HG03175 (cell line): ENCODE measurements at regions not wholly inside any gene's neighbourhood (a gene's known extent, or its start where the extent isn't known, plus 50 kb on each side); places are given as distances from the start of the nearest gene placed in this dataset.
A peak's percentile ranks its signal among the peaks of the same experiment; 100 is the strongest.

Experiments used
- ATAC-seq: cut with Tn5 transposase; IDR thresholded peaks from one replicate; pipeline ENCODE4 v1.9.1; 2021; ENCODE audit warnings: mild to moderate bottlenecking, moderate library complexity; ENCODE audit not compliant: unreplicated experiment

DNA sequence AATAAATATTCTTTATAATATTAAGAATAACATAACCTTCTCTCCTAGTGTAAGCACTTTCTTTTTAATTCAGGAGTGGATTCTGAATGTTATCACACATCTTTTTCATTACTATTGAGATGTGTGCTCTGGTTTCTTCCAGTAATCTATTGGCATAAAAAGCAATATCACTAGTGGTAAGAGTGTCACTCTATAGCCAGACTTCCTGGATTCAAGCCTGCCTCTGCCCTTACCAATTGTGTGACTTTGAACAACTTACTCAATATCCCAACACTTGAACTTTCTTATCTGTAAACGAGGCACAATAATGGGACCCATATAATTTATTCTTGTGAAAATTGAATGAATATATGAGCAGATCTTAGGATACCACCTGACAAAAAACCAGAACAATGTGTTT is 71.0 kb downstream of the SEM1 start:
- ATAC-seq, result no peak

DNA sequence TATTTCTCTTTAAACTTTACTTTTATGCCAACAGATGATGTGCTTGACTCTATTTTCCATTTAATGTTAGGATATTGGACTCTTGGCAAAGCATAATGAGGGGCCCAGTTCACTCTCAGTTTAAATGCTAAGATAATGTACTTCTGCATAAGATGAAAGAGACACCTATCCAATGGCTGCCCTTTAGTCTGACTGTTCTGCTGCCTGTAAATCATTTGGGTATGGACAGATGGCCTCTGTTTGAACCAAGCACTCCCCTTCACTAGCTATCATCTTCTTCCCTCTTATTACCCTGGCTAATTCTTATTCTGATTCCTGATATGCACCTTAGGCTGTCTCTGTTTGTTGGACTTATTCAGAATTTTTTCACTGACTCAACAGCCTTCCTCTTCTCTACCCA is 72.1 kb downstream of the SEM1 start:
- ATAC-seq, result no peak

DNA sequence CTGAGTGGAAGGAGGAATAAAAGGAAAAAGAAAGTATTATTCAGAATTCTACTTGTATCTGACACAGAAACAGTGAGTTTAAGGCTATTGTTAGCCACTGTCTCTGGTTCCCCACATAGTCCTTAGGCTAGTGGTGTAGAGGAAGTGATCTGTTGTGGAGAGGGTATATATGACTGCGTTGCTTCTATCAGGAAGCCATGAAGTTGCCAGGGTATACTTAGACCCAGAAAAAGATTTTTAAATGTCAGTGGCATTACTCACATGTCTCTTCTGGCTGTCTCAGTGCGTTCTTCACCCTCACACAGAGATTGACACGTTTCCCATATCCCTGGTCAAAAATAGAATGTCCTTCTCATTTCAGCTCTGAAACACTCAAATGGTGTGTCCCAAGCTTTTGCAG is 72.7 kb downstream of the SEM1 start:
- ATAC-seq, result no peak

DNA sequence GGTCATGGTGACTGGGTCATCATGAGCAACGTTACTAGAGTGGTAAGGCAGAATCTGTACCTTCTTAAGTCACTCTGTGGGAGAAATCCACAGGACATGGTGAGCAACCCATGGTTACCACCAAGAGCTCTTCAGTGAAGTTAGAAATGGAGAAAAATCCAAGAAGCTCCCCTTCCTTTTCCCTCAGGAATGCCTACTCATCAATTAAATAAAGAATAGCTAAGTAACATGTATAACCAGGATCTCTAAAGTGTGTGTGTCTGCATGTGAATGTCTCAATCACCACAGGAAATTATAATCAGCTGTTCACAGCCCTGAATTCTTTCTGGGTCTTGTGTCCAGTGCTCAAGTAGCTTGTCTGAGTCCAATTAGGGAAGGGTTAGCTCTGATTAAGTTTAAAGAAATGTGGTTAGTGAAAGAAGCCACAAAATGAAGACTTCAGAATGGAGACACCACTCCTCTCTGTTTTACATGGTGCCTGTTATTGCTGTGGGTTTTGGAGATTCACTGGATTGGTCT is 73.2 kb downstream of the SEM1 start:
- no peak for ATAC-seq

DNA sequence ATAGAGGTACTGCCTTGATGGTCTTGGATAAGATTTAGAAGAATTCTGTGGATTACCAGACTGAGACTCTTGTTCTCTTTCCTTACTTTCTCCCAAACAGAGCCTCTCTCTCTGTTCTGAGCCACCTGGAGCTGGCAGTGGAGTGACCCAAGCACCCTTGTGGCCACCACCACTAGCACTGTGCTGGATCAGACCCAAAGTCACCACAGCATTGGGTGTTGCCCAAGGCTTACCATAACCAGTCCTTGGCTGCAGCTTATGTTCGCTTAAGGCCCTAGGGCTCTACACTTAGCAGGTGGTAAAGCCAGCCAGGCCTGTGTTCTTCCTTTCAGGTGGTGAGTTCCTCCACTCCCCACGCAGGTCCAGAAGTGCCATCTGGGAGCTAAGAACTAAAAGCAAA is 79.8 kb downstream of the SEM1 start:
- no peak for ATAC-seq

DNA sequence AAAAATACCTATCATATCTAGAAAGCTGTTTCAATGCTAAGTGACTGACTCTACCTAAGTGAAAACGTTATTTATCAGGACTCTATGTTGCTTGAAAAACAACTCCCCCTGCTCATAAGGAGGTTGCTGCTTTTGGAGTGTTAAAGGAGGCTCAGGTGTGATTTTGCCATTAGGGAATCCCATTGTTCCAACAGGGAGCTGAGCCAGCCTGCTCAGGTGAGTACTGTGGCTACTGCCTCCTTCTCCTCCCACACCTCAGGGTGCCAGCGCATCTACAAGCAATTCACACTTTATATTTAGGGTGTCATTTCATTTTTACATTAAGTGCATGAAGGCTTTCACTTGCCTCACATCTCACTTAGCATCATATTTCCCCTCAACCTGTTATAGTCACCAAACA is 84.7 kb downstream of the SEM1 start:
- no peak for ATAC-seq

DNA sequence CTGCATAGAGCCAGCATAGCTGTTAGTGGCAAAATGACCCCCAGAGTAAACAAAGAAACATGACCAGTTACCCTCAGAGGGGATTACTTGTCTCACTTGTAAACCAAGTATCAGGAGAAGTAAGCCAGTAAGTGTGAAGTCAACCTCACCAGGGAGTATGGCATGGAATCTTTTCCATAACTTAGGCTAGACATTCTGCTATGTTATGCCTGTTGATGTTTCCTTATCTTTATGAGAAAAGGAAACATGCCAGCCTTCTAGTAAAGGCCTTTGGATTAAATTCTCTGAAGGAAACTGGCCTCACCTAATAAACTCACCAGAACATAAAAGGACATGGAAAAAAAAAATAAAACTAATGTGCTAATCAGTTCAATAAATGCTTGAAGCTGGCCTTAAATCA is 87.7 kb downstream of the SEM1 start:
- no peak for ATAC-seq

DNA sequence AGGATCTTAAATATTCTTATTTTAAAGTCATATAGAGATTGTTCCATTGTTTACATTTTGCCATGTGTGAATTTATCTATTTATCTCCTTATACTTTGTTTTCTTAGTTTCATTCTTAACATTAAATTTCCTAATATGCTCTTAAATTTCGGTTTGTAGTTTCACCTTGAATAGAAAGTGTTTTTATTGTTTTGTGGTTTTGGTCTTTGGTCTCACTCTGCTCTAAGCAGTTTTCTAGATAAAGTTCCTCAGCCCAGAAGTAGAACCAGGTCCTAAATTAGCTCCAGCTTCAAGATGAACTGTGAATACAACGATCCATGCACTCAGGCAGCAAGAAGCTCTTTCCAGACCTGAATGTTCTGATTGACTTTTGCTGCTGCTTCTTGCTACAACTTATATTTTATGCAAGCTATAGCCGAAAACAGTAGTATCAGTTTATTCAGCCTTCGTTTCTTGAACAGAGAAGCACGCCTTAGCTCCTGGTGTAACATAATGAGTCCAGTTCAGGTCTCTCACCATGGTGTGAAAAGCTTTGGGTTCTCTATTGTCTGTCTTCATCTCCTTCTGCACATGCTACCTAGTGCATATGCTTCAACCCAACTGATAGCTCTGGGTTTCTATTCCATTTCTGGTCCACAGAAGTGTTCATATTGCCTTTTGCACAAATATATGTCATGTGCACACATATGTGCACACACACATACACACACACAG is 95.3 kb downstream of the SEM1 start:
- ATAC-seq, result peak; percentile 50

DNA sequence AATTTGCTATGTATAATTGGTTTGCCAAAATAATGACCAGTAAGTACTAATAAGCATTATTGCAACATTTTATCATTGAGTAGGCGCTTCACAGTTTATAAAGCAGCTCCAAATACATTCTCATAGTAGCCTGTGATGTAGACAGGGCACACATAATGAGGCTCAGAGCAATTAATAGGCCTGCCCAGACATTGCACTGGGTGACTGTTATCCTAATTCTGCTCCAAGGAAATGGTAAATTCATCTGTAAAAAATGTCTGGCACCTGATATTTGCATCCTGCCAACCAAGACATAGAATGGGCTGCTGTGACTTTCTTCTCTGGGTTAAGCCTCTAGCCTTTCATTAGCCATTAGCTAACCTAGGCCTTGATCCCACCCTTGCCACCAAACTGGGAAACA is 97.6 kb downstream of the SEM1 start:
- no peak for ATAC-seq

DNA sequence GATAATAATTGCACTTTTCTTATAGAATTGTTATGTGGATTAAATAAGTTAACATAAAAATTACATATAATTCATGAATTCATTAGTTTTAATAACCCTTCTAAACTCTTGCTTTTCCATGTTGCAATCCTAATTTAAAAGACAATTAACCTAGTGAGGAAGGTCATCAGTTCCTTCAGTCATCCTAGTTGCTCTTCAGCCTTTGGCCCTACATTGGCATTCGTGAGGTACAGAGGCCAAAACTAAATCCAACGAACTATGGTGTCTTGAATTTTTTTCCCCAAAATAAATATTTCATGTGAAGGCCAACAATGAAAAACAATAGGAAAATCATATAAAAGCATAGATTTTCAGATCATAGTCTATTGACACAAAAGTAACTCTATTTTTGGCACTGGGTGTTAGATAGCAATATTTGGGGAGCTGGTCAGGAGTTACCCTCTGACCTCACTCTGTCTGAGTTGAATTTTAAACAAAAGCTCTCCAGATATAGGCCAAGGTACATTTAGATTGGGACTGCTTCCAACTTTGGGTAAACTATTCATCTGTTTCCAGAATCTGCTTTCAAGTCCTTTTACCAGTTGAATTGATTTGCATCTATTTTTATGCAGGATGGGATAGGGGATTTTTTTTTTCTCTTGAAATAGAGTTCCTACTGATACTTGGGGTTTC is 104.5 kb downstream of the SEM1 start:
- ATAC-seq, result no peak

DNA sequence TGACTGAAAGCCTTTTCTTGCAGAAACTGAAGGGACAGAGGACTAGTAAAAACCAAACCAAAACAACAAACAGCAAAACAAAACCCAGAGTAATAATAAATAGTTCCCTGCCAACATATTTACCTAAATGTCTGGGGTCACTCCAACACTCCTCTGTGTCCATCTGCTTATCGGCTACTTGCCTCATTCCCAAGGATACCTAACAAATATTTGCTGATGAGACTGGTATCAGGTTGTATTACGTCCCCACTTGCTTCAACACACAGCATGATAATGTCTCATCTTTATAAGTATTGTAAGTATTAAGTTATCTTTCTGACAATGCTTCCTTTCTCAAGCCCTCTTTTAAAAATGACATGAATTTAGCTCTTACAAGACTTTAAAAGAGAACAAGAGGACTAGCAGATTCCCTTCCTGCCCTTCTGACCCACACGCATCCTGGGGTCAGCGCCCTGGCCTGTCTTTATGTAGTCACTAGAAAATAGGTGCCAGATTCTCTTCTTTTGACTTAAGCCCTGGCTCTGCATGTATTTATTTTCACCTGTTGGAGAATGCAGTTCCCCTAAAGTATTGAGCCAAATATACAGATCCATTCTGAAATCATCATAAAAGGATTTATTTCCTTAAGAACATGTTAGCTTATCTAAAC is 110.2 kb downstream of the SEM1 start:
- ATAC-seq, result no peak

DNA sequence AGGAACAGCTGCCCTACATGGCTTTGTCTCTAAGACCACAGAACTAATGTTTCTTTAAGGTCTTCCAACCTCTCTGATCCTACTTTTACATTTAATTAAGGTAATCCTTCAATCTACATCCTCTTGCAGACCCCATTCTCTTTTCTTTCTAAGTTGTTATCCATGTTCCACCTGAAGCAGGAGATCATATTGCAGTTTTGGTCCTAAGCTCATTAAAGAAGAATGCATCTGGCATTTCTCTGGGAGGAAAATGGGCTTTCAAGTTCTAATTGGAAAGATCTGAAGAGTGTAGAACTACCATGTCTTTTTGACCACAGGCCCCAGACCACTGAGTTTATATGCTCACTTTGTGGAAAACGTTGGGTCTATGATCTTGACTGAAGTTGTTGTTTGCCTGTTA is 111.2 kb downstream of the SEM1 start:
- ATAC-seq, result no peak

DNA sequence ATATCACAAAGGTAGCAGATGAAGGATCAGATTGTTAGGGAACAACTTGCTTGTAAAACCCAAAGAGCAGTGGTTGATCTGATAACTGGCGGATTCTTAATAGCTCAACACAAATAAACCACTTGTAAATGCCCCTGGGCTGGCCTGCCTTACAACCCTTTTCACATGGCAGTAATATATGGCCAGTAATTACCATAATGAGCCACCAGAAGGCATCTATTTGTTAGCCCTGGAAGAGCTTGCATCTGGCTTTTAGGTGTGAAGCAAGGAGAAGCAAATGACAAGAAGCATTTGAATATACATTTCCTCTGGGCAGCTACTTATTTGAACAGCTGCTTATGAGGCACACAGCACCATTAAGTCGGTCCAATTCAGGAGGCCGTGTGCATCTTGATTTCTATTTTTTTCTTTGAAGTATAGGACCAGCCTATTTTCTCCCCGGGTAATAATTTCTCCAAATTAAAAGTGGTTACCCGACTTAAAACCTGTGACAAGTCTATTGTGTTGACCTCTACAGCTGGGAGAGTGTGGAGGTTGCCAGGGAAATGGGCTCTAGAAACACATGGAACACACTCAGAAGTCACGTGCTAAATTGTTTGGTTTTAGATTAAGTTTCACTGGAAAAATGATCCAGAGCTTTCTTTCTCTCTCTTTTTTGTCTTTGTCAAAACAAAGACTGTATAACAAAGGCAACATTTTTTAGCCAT is 113.4 kb downstream of the SEM1 start:
- no peak for ATAC-seq

DNA sequence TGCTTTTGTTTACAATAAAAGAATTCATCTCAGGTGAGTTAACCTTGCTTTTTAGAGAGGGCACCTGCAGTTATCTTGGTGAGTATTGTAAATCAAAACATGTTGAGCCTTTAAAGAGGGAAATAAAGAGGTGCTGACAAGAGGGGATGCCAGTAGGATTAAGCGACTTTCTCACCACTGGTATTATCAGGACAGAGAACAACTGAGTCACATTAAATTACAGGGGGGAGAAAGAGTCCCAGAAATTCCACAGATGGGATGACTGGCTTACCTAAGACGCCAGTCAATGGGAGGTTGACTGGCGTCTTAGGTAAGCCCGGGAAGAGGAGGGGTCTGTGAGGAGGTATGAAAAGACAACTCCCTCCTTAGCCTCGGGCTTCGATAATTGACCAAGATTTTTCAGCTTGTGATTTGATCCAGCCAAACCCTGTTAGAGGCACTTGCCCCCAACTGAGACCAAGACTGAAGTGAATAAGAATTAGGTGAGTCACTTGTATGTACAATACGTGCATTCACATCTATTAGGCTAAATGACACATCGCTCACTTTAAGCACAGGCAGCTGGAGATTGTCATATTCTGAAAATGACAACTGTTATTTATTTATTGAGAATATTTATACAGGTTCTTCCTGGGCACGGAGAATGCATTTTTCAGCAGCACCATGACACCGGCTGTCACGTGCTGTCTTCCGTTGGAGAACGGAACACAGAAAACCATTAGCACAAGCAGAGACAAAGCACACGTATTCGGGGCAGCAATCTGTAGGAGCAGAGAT is 117.6 kb downstream of the SEM1 start:
- ATAC-seq, result no peak

DNA sequence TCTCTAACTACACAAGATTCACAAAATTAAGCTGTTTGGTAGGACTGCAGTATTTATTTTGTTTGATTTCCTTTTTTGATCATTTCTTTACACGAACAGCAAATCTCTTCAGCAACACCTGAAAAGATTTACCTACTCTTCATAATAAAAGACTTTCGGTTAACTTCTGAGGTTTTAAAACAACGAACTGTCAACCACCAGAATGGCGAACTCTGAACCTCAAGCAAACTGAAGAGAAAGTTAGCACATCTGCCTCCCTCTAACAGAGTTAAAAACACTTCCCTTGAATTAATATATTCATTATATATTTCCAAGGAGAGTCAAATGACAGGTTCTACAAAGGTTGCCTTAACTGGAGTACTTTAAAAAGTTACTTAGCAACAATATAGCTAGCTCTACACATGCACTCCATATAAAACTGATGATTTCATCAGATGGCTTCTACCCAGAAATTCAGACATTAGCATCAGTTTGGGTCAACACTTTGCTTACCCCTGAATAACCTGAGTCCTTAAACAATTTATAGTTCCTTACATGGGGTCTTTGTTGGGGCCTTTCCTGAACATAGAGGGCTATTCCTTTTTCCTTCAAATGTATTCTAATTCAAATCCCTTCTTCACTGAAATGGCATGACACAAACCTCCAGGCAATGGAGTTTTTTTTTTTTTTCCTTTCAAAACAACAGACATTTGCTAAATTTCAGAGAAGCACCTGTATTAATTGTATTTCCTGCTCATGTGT is 118.3 kb downstream of the SEM1 start:
- ATAC-seq, result no peak

DNA sequence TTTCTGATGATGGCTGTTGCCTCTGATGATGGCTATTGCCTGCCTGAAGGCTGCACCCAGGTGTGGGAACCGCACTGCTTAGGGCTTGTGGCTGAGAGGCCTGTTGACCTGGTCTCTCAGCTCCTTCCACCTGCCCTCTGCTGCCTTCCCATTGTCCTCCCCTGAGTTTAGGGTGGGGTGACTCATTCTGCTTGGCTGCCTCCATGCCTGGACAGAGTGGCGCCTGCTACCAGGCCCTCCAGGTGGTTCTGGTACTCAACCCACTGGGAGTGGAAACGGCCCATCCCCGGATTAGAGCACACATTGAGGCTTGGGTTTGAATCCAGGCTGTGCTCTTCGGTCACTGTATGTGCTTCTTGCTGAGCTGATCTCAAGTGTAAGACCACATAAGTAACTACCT is 120.6 kb downstream of the SEM1 start:
- no peak for ATAC-seq

DNA sequence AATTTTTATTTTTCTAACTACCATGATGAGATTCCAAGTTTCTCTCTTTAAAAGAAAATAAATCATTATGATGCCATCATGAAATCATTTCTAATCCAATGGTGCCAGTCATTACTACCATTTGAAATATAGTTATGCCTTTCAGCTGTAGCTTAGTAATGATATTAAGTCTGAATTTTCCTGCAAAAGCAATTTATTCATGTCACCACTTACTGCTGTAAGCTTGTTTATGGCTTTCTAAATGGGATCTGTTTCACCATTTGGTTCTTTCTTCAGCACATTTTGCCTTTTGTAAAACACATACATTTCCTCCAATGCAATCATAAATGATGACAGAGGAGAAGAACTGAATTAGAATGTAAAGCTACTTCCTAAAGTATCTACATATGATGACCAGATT is 130.5 kb downstream of the SEM1 start:
- ATAC-seq, result no peak

DNA sequence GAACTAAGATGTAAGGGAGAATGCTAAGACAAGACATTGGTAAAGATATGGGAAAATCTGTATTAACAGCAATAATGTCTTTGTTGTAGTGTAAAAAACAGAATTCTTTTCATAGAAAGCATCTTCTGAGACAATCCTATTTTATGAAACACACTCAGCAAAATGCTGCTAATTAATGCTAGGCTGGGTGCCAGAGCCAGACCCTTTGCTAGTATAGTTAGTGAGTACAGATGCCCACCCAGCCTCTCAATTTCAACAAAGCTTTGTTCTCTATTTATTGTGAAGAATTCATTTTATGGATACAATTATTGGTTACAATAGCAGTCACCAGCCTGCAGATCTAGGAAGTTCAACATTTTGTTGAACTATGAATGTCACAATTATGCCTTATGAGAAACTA is 131.0 kb downstream of the SEM1 start:
- ATAC-seq, result no peak

DNA sequence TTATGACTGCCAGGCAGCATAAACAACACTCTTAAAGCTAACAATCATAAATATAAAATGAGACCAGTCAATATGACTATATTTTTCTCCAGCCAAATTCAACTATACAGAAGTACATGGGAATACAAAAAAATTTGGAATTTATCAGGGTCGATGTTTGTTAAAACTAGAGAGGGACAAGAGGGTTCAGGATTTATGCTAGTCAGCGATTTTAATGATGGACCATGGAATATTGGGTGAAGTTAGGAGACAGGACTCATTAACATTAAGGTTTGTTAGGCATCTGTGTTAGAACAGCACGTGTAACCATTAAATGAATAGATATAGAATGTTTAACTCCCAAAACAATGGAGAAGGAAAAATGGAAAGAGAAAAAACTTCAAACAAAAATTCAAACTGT is 146.2 kb downstream of the SEM1 start:
- no peak for ATAC-seq

DNA sequence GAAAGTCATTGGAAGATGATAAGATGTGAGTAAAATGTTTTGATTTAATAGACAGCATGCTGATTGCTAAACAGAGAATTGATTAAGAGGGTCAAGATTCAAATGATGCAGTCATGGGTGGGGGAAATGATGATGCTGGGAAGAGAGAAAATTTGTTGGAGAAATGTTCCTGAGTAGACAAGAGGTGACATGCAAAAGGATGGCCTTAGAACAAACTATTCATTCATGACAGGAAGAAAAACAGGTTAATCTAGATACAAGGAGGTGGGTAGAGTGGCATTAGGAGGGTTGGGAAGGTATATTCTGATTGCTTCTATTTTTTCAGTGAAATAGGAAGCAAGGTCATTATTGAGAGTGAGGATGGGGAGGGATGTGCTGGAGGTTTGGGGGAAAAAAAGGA is 146.7 kb downstream of the SEM1 start:
- ATAC-seq, result no peak
